H1 (cell line): ENCODE measurements at regions not wholly inside any gene's neighbourhood (a gene's known extent, or its start where the extent isn't known, plus 50 kb on each side); places are given as distances from the start of the nearest gene placed in this dataset.

ENCODE experiments used
- CTCF ChIA-PET: fragments of 300-600 bp; sonication (Branson Sonifier 250); formaldehyde crosslinking; loops from one replicate; lab custom pipeline; 2021; ENCODE audit not compliant: partially characterized antibody; lab: Charles Lee
- POLR2A ChIA-PET: fragments of 300-600 bp; sonication (Branson Sonifier 250); formaldehyde crosslinking; loops from one replicate; lab custom pipeline; 2021; ENCODE audit warnings: inconsistent platforms; ENCODE audit not compliant: partially characterized antibody; lab: Charles Lee
- DNase-seq, 2 experiments: peaks; one replicate each; pipeline versions ENCODE4 v3.0.0 to v3.0.0-alpha.2; 2010 to 2022; ENCODE audit warnings: low spot score in 2 of 2, low read depth in 1 of 2, mixed read lengths in 1 of 2
- FAIRE-seq: peaks from 2 replicates; lab custom pipeline; 2011; peaks lifted over from hg19 to GRCh38; lab: Jason Lieb, UNC
- H2AFZ ChIP-seq: 2 replicates; pipeline ENCODE4 v1.8.1; 2012; ENCODE audit warnings: low read length, inconsistent platforms
- H2AK5ac ChIP-seq: 2 replicates; pipeline ENCODE4 v1.6.1; 2013; ENCODE audit warnings: low read depth, low read length
- H2BK120ac ChIP-seq: replicated peaks from 2 replicates; pipeline ENCODE3; 2013; ENCODE audit warnings: low read depth, low read length, inconsistent platforms
- H2BK12ac ChIP-seq: 2 replicates; pipeline ENCODE4 v1.6.1; 2013; ENCODE audit warnings: low read depth, low read length
- H2BK15ac ChIP-seq: 2 replicates; pipeline ENCODE4 v1.6.1; 2013; ENCODE audit warnings: low read length
- H2BK20ac ChIP-seq: 2 replicates; pipeline ENCODE4 v1.6.1; 2013; ENCODE audit warnings: low read length
- H2BK5ac ChIP-seq: 2 replicates; pipeline ENCODE4 v1.6.1; 2013; ENCODE audit warnings: low read depth, low read length
- H3K14ac ChIP-seq: 2 replicates; pipeline ENCODE4 v1.6.1; 2013; ENCODE audit warnings: inconsistent platforms; ENCODE audit not compliant: insufficient read length
- H3K18ac ChIP-seq: 2 replicates; pipeline ENCODE4 v1.6.1; 2013; ENCODE audit warnings: low read length; ENCODE audit errors: extremely low read depth
- H3K23ac ChIP-seq: 2 replicates; pipeline ENCODE4 v1.6.1; 2013; ENCODE audit warnings: inconsistent platforms; ENCODE audit not compliant: insufficient read length
- H3K23me2 ChIP-seq: 2 replicates; pipeline ENCODE4 v1.6.1; 2013; ENCODE audit warnings: low read depth, low read length
- H3K27ac ChIP-seq: 2 replicates; pipeline ENCODE4 v1.6.1; 2011; ENCODE audit warnings: low read depth, low read length, inconsistent platforms
- H3K27me3 ChIP-seq, 4 experiments: replicated peaks in 1 of 4; 1 replicate in 1 of 4; 2 replicates in 3 of 4; pipeline versions ENCODE4 v1.6.1 to v1.8.1; 2011 to 2013; ENCODE audit warnings: low read length in 3 of 4, mild to moderate bottlenecking in 3 of 4, inconsistent platforms in 2 of 4, mixed read lengths in 2 of 4, moderate library complexity in 1 of 4; ENCODE audit not compliant: control insufficient read depth in 3 of 4, insufficient read depth in 3 of 4; ENCODE audit errors: extremely low read depth in 1 of 4
- H3K36me3 ChIP-seq, 4 experiments: 2 replicates each; pipeline versions ENCODE4 v1.6.1 to v1.8.1; 2011 to 2013; ENCODE audit warnings: mild to moderate bottlenecking in 4 of 4, low read length in 3 of 4, moderate library complexity in 2 of 4, control low read depth in 1 of 4, inconsistent platforms in 1 of 4; ENCODE audit not compliant: insufficient read depth in 4 of 4, control insufficient read depth in 2 of 4
- H3K4ac ChIP-seq: replicated peaks from 2 replicates; pipeline ENCODE3; 2013; ENCODE audit warnings: low read length, low read depth, mixed read lengths, inconsistent platforms; ENCODE audit not compliant: insufficient read length
- H3K4me1 ChIP-seq, 4 experiments: replicated peaks in 1 of 4; 1 replicate in 1 of 4; 2 replicates in 3 of 4; pipeline versions ENCODE4 v1.6.1 to v1.8.1; 2011 to 2013; ENCODE audit warnings: low read length in 3 of 4, inconsistent platforms in 2 of 4, mixed read lengths in 1 of 4; ENCODE audit not compliant: insufficient read depth in 4 of 4, control insufficient read depth in 3 of 4
- H3K4me2 ChIP-seq, 2 experiments: 2 replicates each; pipeline versions ENCODE4 v1.6.1 to v1.8.1; 2011 to 2013; ENCODE audit warnings: low read depth in 2 of 2, low read length in 2 of 2, control low read depth in 1 of 2, inconsistent platforms in 1 of 2, mild to moderate bottlenecking in 1 of 2; ENCODE audit not compliant: insufficient read depth in 1 of 2
- H3K4me3 ChIP-seq, 4 experiments: fragments of 200-600, 300-600 bp in 1 of 4; sonication (generic), shearing (Covaris generic), sonication (Bioruptor Twin) in 1 of 4; 2 replicates each; pipeline versions ENCODE4 v1.5.1 to v1.8.1; 2011 to 2016; ENCODE audit warnings: low read length in 4 of 4, low read depth in 3 of 4, control low read depth in 2 of 4, inconsistent platforms in 2 of 4, mild to moderate bottlenecking in 2 of 4, mixed read lengths in 1 of 4, moderate library complexity in 1 of 4; ENCODE audit not compliant: insufficient read depth in 2 of 4; ENCODE audit errors: extremely low read depth in 1 of 4
- H3K56ac ChIP-seq: replicated peaks from 2 replicates; pipeline ENCODE3; 2013; ENCODE audit warnings: low read depth, mild to moderate bottlenecking, mixed read lengths, low read length, inconsistent platforms; ENCODE audit not compliant: insufficient read length
- H3K79me1 ChIP-seq: 2 replicates; pipeline ENCODE4 v1.6.1; 2013; ENCODE audit warnings: low read depth, low read length, control low read depth
- H3K79me2 ChIP-seq, 2 experiments: 2 replicates each; pipeline versions ENCODE4 v1.6.1 to v1.8.1; 2012 to 2013; ENCODE audit warnings: low read length in 2 of 2, mild to moderate bottlenecking in 2 of 2, inconsistent platforms in 1 of 2; ENCODE audit not compliant: insufficient read depth in 2 of 2, control insufficient read depth in 1 of 2
- H3K9ac ChIP-seq, 4 experiments: replicated peaks in 1 of 4; 1 replicate in 1 of 4; 2 replicates in 3 of 4; pipeline versions ENCODE4 v1.6.1 to v1.8.1; 2011 to 2013; ENCODE audit warnings: low read depth in 3 of 4, low read length in 3 of 4, control low read depth in 2 of 4, mild to moderate bottlenecking in 2 of 4, moderate library complexity in 2 of 4, inconsistent platforms in 1 of 4; ENCODE audit errors: extremely low read depth in 1 of 4
- H3K9me3 ChIP-seq, 2 experiments: 2 replicates each; pipeline versions ENCODE4 v1.6.1 to v1.8.1; 2012 to 2013; ENCODE audit warnings: mild to moderate bottlenecking in 2 of 2, moderate library complexity in 2 of 2, control low read depth in 1 of 2, inconsistent platforms in 1 of 2, low read depth in 1 of 2, low read length in 1 of 2, mixed read lengths in 1 of 2; ENCODE audit not compliant: insufficient read depth in 2 of 2
- H4K20me1 ChIP-seq, 2 experiments: replicated peaks in 1 of 2; 2 replicates each; pipeline versions ENCODE3 to v1.8.1; 2011 to 2013; ENCODE audit warnings: inconsistent platforms in 2 of 2, low read length in 2 of 2, mild to moderate bottlenecking in 1 of 2; ENCODE audit not compliant: insufficient read depth in 2 of 2, control insufficient read depth in 1 of 2
- H4K5ac ChIP-seq: 2 replicates; pipeline ENCODE4 v1.6.1; 2013; ENCODE audit warnings: low read length, low read depth, mixed read lengths, inconsistent platforms; ENCODE audit not compliant: insufficient read length
- H4K8ac ChIP-seq: 2 replicates; pipeline ENCODE4 v1.8.0; 2013; ENCODE audit warnings: mild to moderate bottlenecking, moderate library complexity, low read length, inconsistent platforms; ENCODE audit not compliant: insufficient read depth; ENCODE audit errors: extremely low read depth
- H4K91ac ChIP-seq: replicated peaks from 2 replicates; pipeline ENCODE3; 2013; ENCODE audit warnings: low read length, mixed read lengths, inconsistent platforms; ENCODE audit not compliant: insufficient read length
- ATF3 ChIP-seq: IDR thresholded peaks from 2 replicates; pipeline ENCODE4 v1.6.1; 2011; ENCODE audit warnings: low read depth, mild to moderate bottlenecking, low read length; ENCODE audit not compliant: insufficient read depth
- BACH1 ChIP-seq: IDR thresholded peaks from 2 replicates; pipeline ENCODE4 v1.6.1; 2012; ENCODE audit warnings: low read length, improper control_type of control experiment
- CTBP2 ChIP-seq: IDR thresholded peaks from 2 replicates; pipeline ENCODE4 v1.7.0; 2011; ENCODE audit warnings: borderline replicate concordance, mild to moderate bottlenecking, moderate library complexity, mixed read lengths, low read length; ENCODE audit not compliant: insufficient read depth, insufficient read length
- EP300 ChIP-seq, 2 experiments: IDR thresholded peaks; 1 replicate in 1 of 2; 2 replicates in 1 of 2; pipeline ENCODE4 v1.6.1; 2011 to 2012; ENCODE audit warnings: low read depth in 2 of 2, low read length in 2 of 2, mild to moderate bottlenecking in 2 of 2, borderline replicate concordance in 1 of 2, inconsistent platforms in 1 of 2, moderate library complexity in 1 of 2
- EZH2 ChIP-seq: fragments of 200-600 bp; sonication (generic); IDR thresholded peaks from 2 replicates; pipeline ENCODE4 v1.7.1; 2012; ENCODE audit warnings: low read depth, mild to moderate bottlenecking, moderate library complexity, low read length, inconsistent platforms; ENCODE audit not compliant: severe bottlenecking
- GABPA ChIP-seq: IDR thresholded peaks from 2 replicates; pipeline ENCODE4 v1.6.1; 2011; ENCODE audit warnings: mild to moderate bottlenecking, low read length, moderate library complexity, borderline replicate concordance; ENCODE audit not compliant: insufficient read depth
- MAFK ChIP-seq: IDR thresholded peaks from 2 replicates; pipeline ENCODE4 v1.6.1; 2012; ENCODE audit warnings: low read depth, mild to moderate bottlenecking, improper control_type of control experiment, low read length
- NRF1 ChIP-seq: IDR thresholded peaks from 2 replicates; pipeline ENCODE4 v1.6.1; 2011; ENCODE audit warnings: mild to moderate bottlenecking, low read depth, low read length, improper control_type of control experiment
- POLR2AphosphoS5 ChIP-seq: IDR thresholded peaks from 2 replicates; pipeline ENCODE4 v1.6.1; 2011; ENCODE audit warnings: low read depth, low read length
- SIN3A ChIP-seq, 2 experiments: IDR thresholded peaks in 1 of 2; conservative IDR thresholded peaks in 1 of 2; 2 replicates each; pipeline ENCODE4 v1.6.1; 2011 to 2012; ENCODE audit warnings: low read length in 2 of 2, improper control_type of control experiment in 1 of 2, low read depth in 1 of 2, mild to moderate bottlenecking in 1 of 2
- SIX5 ChIP-seq: IDR thresholded peaks from 2 replicates; pipeline ENCODE4 v1.6.1; 2011; ENCODE audit warnings: mild to moderate bottlenecking, low read depth, low read length
- SP1 ChIP-seq: IDR thresholded peaks from 2 replicates; pipeline ENCODE4 v1.6.1; 2011; ENCODE audit warnings: low read depth, low read length
- SP2 ChIP-seq: IDR thresholded peaks from 2 replicates; pipeline ENCODE4 v1.6.1; 2012; ENCODE audit warnings: mild to moderate bottlenecking, low read length, inconsistent platforms
- WGBS, 2 experiments: shearing (Covaris generic) in 1 of 2; methylation state at CpG; one replicate each; pipeline versions ENCODE4 v1.1.6 to v1.1.7; 2013 to 2015; ENCODE audit warnings: low lambda C conversion rate in 2 of 2, mixed read lengths in 2 of 2, inconsistent platforms in 1 of 2, low coverage in 1 of 2, missing lambda C conversion rate in 1 of 2; ENCODE audit not compliant: insufficient replicate concordance in 2 of 2, insufficient coverage in 1 of 2, insufficient read length in 1 of 2; ENCODE audit errors: extremely low coverage in 1 of 2, missing lambda C conversion rate in 1 of 2; 5-methylcytosine and 5-hydroxymethylcytosine counted together

DNA sequence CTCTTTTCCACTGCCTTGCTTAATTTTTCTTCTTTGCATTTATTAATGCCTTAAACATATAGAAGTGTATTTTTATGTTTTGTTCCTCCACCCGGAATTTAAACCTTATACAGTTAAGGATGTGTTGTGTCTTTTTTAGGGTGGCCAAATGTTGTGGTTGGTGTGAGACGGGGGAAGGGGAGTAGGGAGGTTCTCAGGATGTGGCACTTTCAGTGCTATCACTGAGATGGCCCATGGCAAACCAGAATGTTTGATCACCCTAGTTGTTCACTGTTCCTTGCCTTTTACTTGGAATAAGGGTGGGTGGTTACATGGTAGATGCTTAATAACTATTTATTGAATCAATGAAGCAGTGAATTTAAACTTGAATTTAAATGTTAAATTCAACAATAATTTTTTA is 216.0 kb upstream of the SLITRK1 start:
- Histone ChIP-seq H2BK120ac (no peak overlapping the region), H3K79me2 (no peaks in the 10 kb centered on the region), H3K79me1 (no peaks in the 10 kb centered on the region), H2BK15ac (no peak overlapping the region), H4K91ac (no peak overlapping the region), H3K23ac (no peak overlapping the region), H3K14ac (no peak overlapping the region), H3K27me3 (no peaks in the 10 kb centered on the region), H4K8ac (no peak overlapping the region), H3K4ac (no peak overlapping the region), H3K36me3 (no peaks in the 10 kb centered on the region), H2AK5ac (no peak overlapping the region), H3K23me2 (no peaks in the 10 kb centered on the region), H3K18ac (no peak overlapping the region), H2BK20ac (no peak overlapping the region), H3K56ac (no peak overlapping the region), H3K9me3 (no peaks in the 10 kb centered on the region), H3K4me1 (no peaks in the 10 kb centered on the region), H2AFZ (no peak overlapping the region), H4K5ac (no peak overlapping the region), H3K4me2 (no peak overlapping the region), H4K20me1 (no peaks in the 10 kb centered on the region), H2BK12ac (no peak overlapping the region), H3K9ac (no peak overlapping the region), H3K4me3 (no peak overlapping the region), H2BK5ac (no peak overlapping the region), H3K27ac (no peak overlapping the region)
- TF ChIP-seq MAFK (no peak), EZH2 (no peak), CTBP2 (no peak), GABPA (no peak), SP2 (no peak), EP300 (IDR thresholded peaks at IDR 0.05; ENCODE audit: borderline replicate concordance in 1 of 2, low read depth in 2 of 2, low read length in 2 of 2) (no peak), POLR2AphosphoS5 (no peak), BACH1 (no peak), SIN3A (conservative IDR thresholded peaks at IDR 0.05 in 1 of 2, IDR thresholded peaks at IDR 0.05 in 1 of 2; ENCODE audit: low read depth in 1 of 2, low read length in 2 of 2) (no peak), NRF1 (no peak), SIX5 (no peak), SP1 (no peak), ATF3 (no peak)
- FAIRE-seq (no peak), DNase-seq (no peak)
- CTCF ChIA-PET, result no interaction called here
- POLR2A ChIA-PET, result no interaction called here
- 86% methylated on average over 2 of the region's 2 CpGs; no CpG with 5 or more reads in 1 of the 2 experiments for WGBS, 2 experiments
